ACHN (cell line): ENCODE measurements at regions not wholly inside any gene's neighbourhood (a gene's known extent, or its start where the extent isn't known, plus 50 kb on each side); places are given as distances from the start of the nearest gene placed in this dataset.
A peak's percentile ranks its signal among the peaks of the same experiment; 100 is the strongest.

ENCODE experiments used
- DNase-seq: peaks from one replicate; pipeline ENCODE4 v3.0.0-alpha.2; 2015
- in situ Hi-C: cut with HindIII; loops from 2 replicates; pipeline ENCODE4 v1.10.0; 2017; ENCODE audit warnings: low sequenced_read_pairs, low pct_ligation_motif_present, low pct_unique_long_range_greater_than_20kb

GRCh38 chr5:56440871-56441740 is 208.0 kb upstream of the ANKRD55 start:
- in situ Hi-C loops, result no loop called here

GRCh38 chr5:56434986-56435385 is 201.9 kb upstream of the ANKRD55 start:
- DNase-seq, result no peak
- in situ Hi-C loops, result no loop called here

More at GRCh38 chr5:56440871-56441740, 208.0 kb upstream of the ANKRD55 start:
- DNase-seq, result no peak

- no peak for DNase-seq
- in situ Hi-C loops, result no loop called here
Measured at GRCh38 chr5:56433039-56433617, 200.0 kb upstream of the ANKRD55 start.

GRCh38 chr5:56432321-56432720 is 199.2 kb upstream of the ANKRD55 start:
- DNase-seq, result no peak
- in situ Hi-C loops, result no loop called here

- no peak for DNase-seq
- in situ Hi-C loops, result no loop called here
Measured at GRCh38 chr5:56430422-56430821, 197.3 kb upstream of the ANKRD55 start.

- DNase-seq, result no peak
- in situ Hi-C loops, result no loop called here
Measured at GRCh38 chr5:56429110-56429561, 196.0 kb upstream of the ANKRD55 start.

GRCh38 chr5:56426693-56427092 is 193.6 kb upstream of the ANKRD55 start:
- in situ Hi-C loops, result no loop called here
- no peak for DNase-seq

- in situ Hi-C loops, result no loop called here
Measured at GRCh38 chr5:56422076-56422762, 189.1 kb upstream of the ANKRD55 start.

GRCh38 chr5:56421246-56422075 is 188.3 kb upstream of the ANKRD55 start:
- in situ Hi-C loops, result no loop called here
- DNase-seq, result no peak

More at GRCh38 chr5:56422076-56422762, 189.1 kb upstream of the ANKRD55 start:
- DNase-seq, result no peak

- no peak for DNase-seq
- in situ Hi-C loops, result no loop called here
Measured at GRCh38 chr5:56420323-56420722, 187.2 kb upstream of the ANKRD55 start.

GRCh38 chr5:56419667-56420066 is 186.5 kb upstream of the ANKRD55 start:
- in situ Hi-C loops, result no loop called here
- no peak for DNase-seq

GRCh38 chr5:56415356-56415765 is 182.2 kb upstream of the ANKRD55 start:
- in situ Hi-C loops, result no loop called here
- no peak for DNase-seq

GRCh38 chr5:56414066-56414465 is 180.9 kb upstream of the ANKRD55 start:
- in situ Hi-C loops, result no loop called here
- no peak for DNase-seq

- no peak for DNase-seq
- in situ Hi-C loops, result no loop called here
Measured at GRCh38 chr5:56413546-56413945, 180.4 kb upstream of the ANKRD55 start.

GRCh38 chr5:56412601-56413379 is 179.7 kb upstream of the ANKRD55 start:
- in situ Hi-C loops, result no loop called here
- no peak for DNase-seq

- no peak for DNase-seq
- in situ Hi-C loops, result no loop called here
Measured at GRCh38 chr5:56410696-56411095, 177.6 kb upstream of the ANKRD55 start.

GRCh38 chr5:56409331-56410190 is 176.4 kb upstream of the ANKRD55 start:
- peak; percentile 12 for DNase-seq
- in situ Hi-C loops, result no loop called here
